ELR (cell line): ENCODE measurements at regions not wholly inside any gene's neighbourhood (a gene's known extent, or its start where the extent isn't known, plus 50 kb on each side); places are given as distances from the start of the nearest gene placed in this dataset.

Source experiments
- DNase-seq: peaks from one replicate; pipeline ENCODE4 v3.0.0-alpha.2; 2015; ENCODE audit warnings: low read depth

GRCh38 chr1:190540366-190540765 is 62.7 kb upstream of the BRINP3 start:
- DNase-seq: no peak

- DNase-seq: no peak
These were observed 74.0 kb upstream of the BRINP3 start for GRCh38 chr1:190551638-190552037.

- DNase-seq: no peak
These were observed 82.6 kb upstream of the BRINP3 start for GRCh38 chr1:190560161-190560681.

- DNase-seq: no peak
These were observed 85.6 kb upstream of the BRINP3 start for GRCh38 chr1:190563230-190563629.

GRCh38 chr1:190564117-190564516 is 86.5 kb upstream of the BRINP3 start:
- peak; percentile 42 for DNase-seq

- DNase-seq: peak; percentile 74
These were observed 100.4 kb upstream of the BRINP3 start for GRCh38 chr1:190578017-190578416.

GRCh38 chr1:190578526-190578925 is 100.9 kb upstream of the BRINP3 start:
- peak; percentile 23 for DNase-seq

GRCh38 chr1:190579552-190580193 is 102.0 kb upstream of the BRINP3 start:
- DNase-seq: peak; percentile 31

GRCh38 chr1:190583862-190584261 is 106.2 kb upstream of the BRINP3 start:
- no peak for DNase-seq

- no peak for DNase-seq
These were observed 110.8 kb upstream of the BRINP3 start for GRCh38 chr1:190588424-190588823.

GRCh38 chr1:190595438-190595837 is 117.8 kb upstream of the BRINP3 start:
- DNase-seq: no peak

- DNase-seq: no peak
These were observed 119.6 kb upstream of the BRINP3 start for GRCh38 chr1:190597294-190597693.

- no peak for DNase-seq
These were observed 122.0 kb upstream of the BRINP3 start for GRCh38 chr1:190599670-190600069.

- no peak for DNase-seq
These were observed 124.7 kb upstream of the BRINP3 start for GRCh38 chr1:190602325-190602724.

GRCh38 chr1:190608282-190608681 is 130.6 kb upstream of the BRINP3 start:
- no peak for DNase-seq

GRCh38 chr1:190615818-190616217 is 138.2 kb upstream of the BRINP3 start:
- no peak for DNase-seq

GRCh38 chr1:190616235-190616634 is 138.6 kb upstream of the BRINP3 start:
- no peak for DNase-seq

GRCh38 chr1:190619724-190620123 is 142.1 kb upstream of the BRINP3 start:
- no peak for DNase-seq

- peak; percentile 31 for DNase-seq
These were observed 155.8 kb upstream of the BRINP3 start for GRCh38 chr1:190633488-190633887.

GRCh38 chr1:190634134-190634533 is 156.5 kb upstream of the BRINP3 start:
- DNase-seq: no peak

GRCh38 chr1:190649553-190649952 is 171.9 kb upstream of the BRINP3 start:
- no peak for DNase-seq

- DNase-seq: peak; percentile 57
These were observed 181.2 kb upstream of the BRINP3 start for GRCh38 chr1:190658907-190659306.

- DNase-seq: no peak
These were observed 186.3 kb upstream of the BRINP3 start for GRCh38 chr1:190663962-190664361.

- DNase-seq: no peak
These were observed 187.4 kb upstream of the BRINP3 start for GRCh38 chr1:190665045-190665444.
